Neural progenitor cell (in vitro differentiated cells): ENCODE measurements at regions not wholly inside any gene's neighbourhood (a gene's known extent, or its start where the extent isn't known, plus 50 kb on each side); places are given as distances from the start of the nearest gene placed in this dataset.

Experiments
- DNase-seq: peaks from one replicate; pipeline ENCODE4 v3.0.0-alpha.2; 2016; ENCODE audit warnings: low spot score
- H2AFZ ChIP-seq: fragments of 200-600 bp; sonication (generic); replicated peaks from 2 replicates; pipeline ENCODE4 v1.6.1; 2016; ENCODE audit warnings: antibody characterized with exemption
- H3F3A ChIP-seq: fragments of 200-600 bp; sonication (generic); 2 replicates; pipeline ENCODE4 v1.6.1; 2016; ENCODE audit warnings: antibody characterized with exemption, low read depth
- H3K27ac ChIP-seq: fragments of 200-600 bp; sonication (generic); 2 replicates; pipeline ENCODE4 v1.5.1; 2016; ENCODE audit warnings: mild to moderate bottlenecking
- H3K27me3 ChIP-seq: fragments of 200-600 bp; sonication (generic); 2 replicates; pipeline ENCODE4 v1.6.1; 2016; ENCODE audit warnings: mild to moderate bottlenecking, moderate library complexity
- H3K36me3 ChIP-seq: fragments of 200-600 bp; sonication (generic); 2 replicates; pipeline ENCODE4 v1.5.1; 2016
- H3K4me1 ChIP-seq: fragments of 200-600 bp; sonication (generic); 2 replicates; pipeline ENCODE4 v1.6.1; 2016; ENCODE audit warnings: mixed run types
- H3K4me2 ChIP-seq: fragments of 200-600 bp; sonication (generic); 2 replicates; pipeline ENCODE4 v1.6.1; 2016
- H3K4me3 ChIP-seq: fragments of 200-600 bp; sonication (generic); 2 replicates; pipeline ENCODE4 v1.5.1; 2016
- H3K79me2 ChIP-seq: fragments of 200-600 bp; sonication (generic); 2 replicates; pipeline ENCODE4 v1.6.1; 2016; ENCODE audit warnings: low read depth
- H3K9ac ChIP-seq: fragments of 200-600 bp; sonication (generic); 2 replicates; pipeline ENCODE4 v1.6.1; 2016
- H3K9me3 ChIP-seq: fragments of 200-600 bp; sonication (generic); 2 replicates; pipeline ENCODE4 v1.5.1; 2016; ENCODE audit warnings: low read depth
- H4K20me1 ChIP-seq: fragments of 200-600 bp; sonication (generic); 2 replicates; pipeline ENCODE4 v1.6.1; 2016; ENCODE audit warnings: low read depth
- H3K27ac Mint-ChIP-seq: 3 replicates; pipeline ENCODE4 v1.8.0; 2021; ENCODE audit warnings: mixed read lengths
- H3K27me3 Mint-ChIP-seq: 2 replicates; pipeline ENCODE4 v1.8.0; 2022; ENCODE audit warnings: low read depth, mild to moderate bottlenecking, inconsistent platforms, moderate library complexity, mixed read lengths; ENCODE audit not compliant: insufficient read depth
- H3K36me3 Mint-ChIP-seq: 3 replicates; pipeline ENCODE4 v1.8.0; 2021; ENCODE audit warnings: mixed read lengths
- H3K4me1 Mint-ChIP-seq: 3 replicates; pipeline ENCODE4 v1.8.0; 2021; ENCODE audit warnings: mixed read lengths
- H3K4me3 Mint-ChIP-seq: 3 replicates; pipeline ENCODE4 v1.8.0; 2021; ENCODE audit warnings: mild to moderate bottlenecking, moderate library complexity, mixed read lengths
- H3K9me3 Mint-ChIP-seq: 3 replicates; pipeline ENCODE4 v1.8.0; 2020; ENCODE audit warnings: mixed read lengths
- CTCF ChIP-seq: fragments of 200-600 bp; sonication (generic); IDR thresholded peaks from 2 replicates; pipeline ENCODE4 v1.5.1; 2017; ENCODE audit warnings: antibody characterized with exemption, mild to moderate bottlenecking
- EZH2 ChIP-seq: fragments of 200-600 bp; sonication (generic); IDR thresholded peaks from 2 replicates; pipeline ENCODE4 v1.6.1; 2017; ENCODE audit warnings: antibody characterized with exemption, mild to moderate bottlenecking, moderate library complexity
- EZH2phosphoT487 ChIP-seq: fragments of 200-600 bp; sonication (generic); IDR thresholded peaks from 2 replicates; pipeline ENCODE4 v1.6.1; 2017; ENCODE audit warnings: antibody characterized with exemption

- no peak for DNase-seq
- H3K4me3 ChIP-seq: no peak overlapping the region
- H3K9me3 ChIP-seq: peaks cover 9% of the 10 kb centered on the region
- H3K79me2 ChIP-seq: no peaks in the 10 kb centered on the region
- H3K9me3 Mint-ChIP-seq: peaks cover 14% of the 10 kb centered on the region
- H3K4me2 ChIP-seq: no peak overlapping the region
- H3K9ac ChIP-seq: no peak overlapping the region
- no peaks in the 10 kb centered on the region for H3K36me3 ChIP-seq
- no peaks in the 10 kb centered on the region for H3K27me3 Mint-ChIP-seq
- peaks cover 6% of the 10 kb centered on the region for H3K4me1 ChIP-seq
- no peak overlapping the region for H3K27ac ChIP-seq
- no peak overlapping the region for H3K27ac Mint-ChIP-seq
- no peaks in the 10 kb centered on the region for H3F3A ChIP-seq
- no peaks in the 10 kb centered on the region for H4K20me1 ChIP-seq
- H3K36me3 Mint-ChIP-seq: no peaks in the 10 kb centered on the region
- no peak overlapping the region for H3K4me3 Mint-ChIP-seq
- peak overlapping the region; percentile 61 for H2AFZ ChIP-seq
- TF ChIP-seq EZH2: no peak
- TF ChIP-seq CTCF: no peak
- H3K27me3 ChIP-seq: no peaks in the 10 kb centered on the region
- peaks cover 3% of the 10 kb centered on the region for H3K4me1 Mint-ChIP-seq
Measured at GRCh38 chr16:63530974-63531373, 1494.7 kb upstream of the CDH8 start.

GRCh38 chr16:63530208-63530607 is 1494.0 kb upstream of the CDH8 start:
- Histone ChIP-seq H3K79me2 (no peaks in the 10 kb centered on the region), H3K4me1 (peaks cover 6% of the 10 kb centered on the region), H3K27ac (no peak overlapping the region), H4K20me1 (no peaks in the 10 kb centered on the region), H3K27me3 (no peaks in the 10 kb centered on the region), H2AFZ (no peak overlapping the region), H3K4me3 (no peak overlapping the region), H3F3A (no peaks in the 10 kb centered on the region), H3K4me2 (no peak overlapping the region), H3K9ac (no peak overlapping the region), H3K9me3 (peaks cover 9% of the 10 kb centered on the region), H3K36me3 (no peaks in the 10 kb centered on the region)
- Mint-ChIP-seq H3K4me3 (no peak overlapping the region), H3K9me3 (peaks cover 14% of the 10 kb centered on the region), H3K27me3 (no peaks in the 10 kb centered on the region), H3K4me1 (peaks cover 3% of the 10 kb centered on the region), H3K27ac (no peak overlapping the region), H3K36me3 (no peaks in the 10 kb centered on the region)
- peak; percentile 11 for DNase-seq
- TF ChIP-seq EZH2 (no peak), EZH2phosphoT487 (no peak), CTCF (peak; percentile 47)

DNA sequence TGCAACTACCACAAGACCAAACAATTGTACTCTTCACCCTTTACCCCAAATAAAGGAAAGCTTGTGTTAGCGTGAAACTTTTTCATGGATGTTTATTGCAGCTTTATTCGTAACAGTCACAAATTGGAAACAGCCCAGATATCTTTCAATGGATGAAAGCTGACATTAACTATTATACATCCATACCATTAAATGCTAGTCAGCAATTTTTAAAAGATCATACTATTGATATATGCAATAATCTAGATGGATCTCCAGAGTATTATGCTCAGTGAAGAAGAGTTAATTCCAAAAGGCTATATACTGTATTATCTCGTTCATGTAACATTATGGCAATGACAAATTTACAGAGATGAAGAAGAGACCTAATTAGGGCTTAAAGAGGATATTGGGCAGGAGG is 1491.2 kb upstream of the CDH8 start:
- TF ChIP-seq EZH2phosphoT487: no peak
- TF ChIP-seq CTCF: no peak
- no peak for TF ChIP-seq EZH2
- Histone ChIP-seq H3K4me2 (no peak overlapping the region), H3K9ac (no peak overlapping the region), H3K4me3 (no peak overlapping the region), H3K4me1 (peaks cover 6% of the 10 kb centered on the region), H2AFZ (no peak overlapping the region), H3K9me3 (no peaks in the 10 kb centered on the region), H3K27ac (no peak overlapping the region), H3F3A (no peaks in the 10 kb centered on the region), H3K36me3 (no peaks in the 10 kb centered on the region), H3K79me2 (no peaks in the 10 kb centered on the region), H3K27me3 (no peaks in the 10 kb centered on the region), H4K20me1 (no peaks in the 10 kb centered on the region)
- Mint-ChIP-seq H3K4me1 (peaks cover 3% of the 10 kb centered on the region), H3K27me3 (no peaks in the 10 kb centered on the region), H3K4me3 (no peak overlapping the region), H3K27ac (no peak overlapping the region), H3K36me3 (no peaks in the 10 kb centered on the region), H3K9me3 (peaks cover 7% of the 10 kb centered on the region)
- no peak for DNase-seq

- Histone ChIP-seq H2AFZ (peak overlapping the region; percentile 27), H3K9ac (no peak overlapping the region), H3K36me3 (no peaks in the 10 kb centered on the region), H3K4me2 (no peak overlapping the region), H3F3A (no peaks in the 10 kb centered on the region), H4K20me1 (no peaks in the 10 kb centered on the region), H3K27ac (no peak overlapping the region), H3K79me2 (no peaks in the 10 kb centered on the region), H3K4me1 (no peaks in the 10 kb centered on the region), H3K4me3 (no peak overlapping the region), H3K9me3 (no peaks in the 10 kb centered on the region), H3K27me3 (no peaks in the 10 kb centered on the region)
- Mint-ChIP-seq H3K36me3 (no peaks in the 10 kb centered on the region), H3K9me3 (no peaks in the 10 kb centered on the region), H3K27me3 (no peaks in the 10 kb centered on the region), H3K4me1 (peaks cover 4% of the 10 kb centered on the region), H3K27ac (no peak overlapping the region), H3K4me3 (no peak overlapping the region)
- DNase-seq: no peak
- TF ChIP-seq EZH2phosphoT487 (no peak), EZH2 (no peak), CTCF (no peak)
Measured at GRCh38 chr16:63516394-63516793, 1480.2 kb upstream of the CDH8 start.
